ENCODE measurements at regions not wholly inside any gene's neighbourhood (a gene's known extent, or its start where the extent isn't known, plus 50 kb on each side); places are given as distances from the start of the nearest gene placed in this dataset.

DNA sequence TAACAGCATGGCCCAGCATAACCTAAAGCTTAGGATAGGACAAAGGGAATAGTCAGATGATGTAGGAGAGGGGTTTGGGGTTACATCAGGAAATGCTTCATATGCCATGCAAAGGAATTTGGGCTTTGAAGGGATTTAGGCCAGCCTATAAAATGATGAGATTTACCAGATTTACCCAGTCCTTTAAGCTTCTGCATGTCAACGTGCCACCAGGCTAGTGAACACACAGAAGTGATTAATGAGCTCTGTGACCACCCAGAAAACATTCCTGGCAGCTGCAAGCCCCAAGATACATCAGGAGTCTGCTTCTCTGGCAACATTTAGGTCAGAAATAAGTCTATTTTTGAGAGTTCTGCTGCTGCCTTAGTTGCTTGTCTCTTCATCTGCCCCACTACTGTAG is 118.3 kb downstream of the LRIG3 start:
- FAIRE-seq (no peak), DNase-seq (ENCODE audit: insufficient read length, low spot score) (no peak)

DNA sequence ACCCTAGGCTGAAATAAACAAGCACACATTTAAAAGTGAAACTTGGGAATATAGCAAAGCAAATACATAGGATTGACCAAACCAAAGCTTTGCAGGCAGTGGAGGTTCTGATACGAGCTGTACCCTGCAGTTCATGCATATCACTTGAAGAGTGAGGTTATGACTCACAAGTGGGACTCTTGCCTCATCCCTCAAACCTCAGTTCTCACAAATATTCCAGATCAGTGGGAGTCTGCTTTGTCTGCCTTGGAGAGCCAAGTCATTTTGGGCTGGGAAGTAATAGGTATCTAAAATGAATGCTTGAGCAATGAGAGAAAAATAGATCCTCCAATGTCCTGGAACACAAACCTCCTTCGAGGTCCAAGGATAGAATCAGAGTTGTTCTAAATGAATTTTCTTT is 116.4 kb downstream of the LRIG3 start:
- FAIRE-seq (no peak), DNase-seq (ENCODE audit: insufficient read length, low spot score) (peak; percentile 22)

DNA sequence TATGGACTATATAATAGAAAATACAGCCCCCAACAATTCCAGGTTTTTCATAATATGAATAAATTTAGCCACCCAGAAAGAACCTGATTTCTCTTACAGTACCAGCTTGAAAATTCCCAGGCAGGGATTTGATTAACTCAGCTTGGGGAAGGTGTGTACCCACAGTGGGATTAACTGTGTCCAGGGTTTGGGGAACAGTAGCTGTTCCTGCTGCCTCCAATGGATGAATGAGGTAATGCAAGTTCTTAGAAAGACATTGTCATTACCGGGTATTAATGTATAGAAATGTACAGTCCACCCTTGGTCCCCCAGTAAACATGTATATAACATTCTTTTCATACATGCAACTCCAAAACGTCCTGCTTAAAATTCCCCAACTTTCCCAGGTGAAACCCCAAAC is 115.6 kb downstream of the LRIG3 start:
- no peak for FAIRE-seq

DNA sequence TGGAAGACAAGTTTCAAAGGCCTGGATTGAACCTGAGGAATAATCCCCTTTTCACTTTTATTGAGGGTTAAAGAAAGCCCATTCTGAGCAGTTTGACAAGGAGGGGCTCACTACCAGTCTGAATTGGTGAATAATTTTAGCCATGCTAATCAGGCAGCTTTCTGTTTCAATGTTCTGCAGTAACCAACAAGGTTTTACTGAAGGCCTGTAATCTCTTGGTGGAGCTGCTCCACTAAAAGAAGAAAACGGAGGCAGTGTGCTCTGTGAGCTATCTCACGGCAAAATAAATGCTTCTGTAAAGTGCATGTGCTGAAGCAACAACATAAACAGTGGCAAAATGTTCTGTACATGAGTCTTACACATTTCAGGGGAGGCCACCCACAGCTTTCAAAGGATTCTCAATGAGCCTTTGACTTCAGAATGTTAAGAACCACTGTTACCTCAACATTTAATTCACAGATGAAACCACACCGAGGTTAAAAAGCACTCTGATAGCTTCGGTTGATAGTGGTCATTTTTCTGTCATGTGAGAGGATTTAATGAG is 111.2 kb downstream of the LRIG3 start:
- no peak for DNase-seq (ENCODE audit: insufficient read length, low spot score)
- FAIRE-seq: no peak

More for the DNA sequence above, 115.6 kb downstream of the LRIG3 start:
- DNase-seq (ENCODE audit: insufficient read length, low spot score): no peak

DNA sequence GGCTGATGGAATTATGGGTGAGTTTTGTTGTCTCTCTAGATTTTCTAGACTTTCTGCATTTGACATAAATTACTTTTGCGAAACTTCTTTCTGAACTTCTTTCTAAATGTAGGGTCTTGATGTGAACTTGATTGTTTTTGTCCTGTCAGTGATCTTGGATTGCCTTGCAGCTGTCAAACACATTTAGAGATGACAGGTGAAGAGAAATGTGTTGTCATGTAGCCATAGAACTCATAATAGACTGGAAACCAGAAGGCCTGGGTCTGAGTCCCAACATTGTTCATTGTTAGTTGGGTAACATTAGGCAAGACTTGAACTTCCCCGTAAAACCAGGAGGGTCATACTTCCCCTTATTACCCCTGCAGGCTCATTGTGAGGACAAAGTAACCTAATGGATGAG is 109.0 kb downstream of the LRIG3 start:
- DNase-seq (ENCODE audit: insufficient read length, low spot score) (no peak), FAIRE-seq (no peak)

DNA sequence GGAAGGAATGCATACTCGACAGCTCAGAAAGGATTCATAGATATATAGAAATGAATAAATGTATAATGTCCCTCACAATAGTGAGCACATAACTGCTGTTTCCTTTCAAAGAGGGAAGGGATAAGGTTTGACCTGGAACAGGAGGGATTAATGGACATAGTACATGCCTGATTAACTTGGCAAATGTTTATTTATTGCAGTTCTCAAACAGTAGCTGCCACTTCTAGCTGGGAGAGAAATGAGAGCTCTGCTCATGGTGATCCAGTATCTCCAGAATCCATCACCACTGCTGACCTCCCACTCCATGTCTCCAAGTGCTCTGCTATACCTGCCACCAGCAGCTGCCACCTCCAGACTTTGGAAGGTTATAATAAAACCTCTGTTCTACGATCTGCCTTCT is 108.1 kb downstream of the LRIG3 start:
- no peak for DNase-seq (ENCODE audit: insufficient read length, low spot score)
- FAIRE-seq: no peak

DNA sequence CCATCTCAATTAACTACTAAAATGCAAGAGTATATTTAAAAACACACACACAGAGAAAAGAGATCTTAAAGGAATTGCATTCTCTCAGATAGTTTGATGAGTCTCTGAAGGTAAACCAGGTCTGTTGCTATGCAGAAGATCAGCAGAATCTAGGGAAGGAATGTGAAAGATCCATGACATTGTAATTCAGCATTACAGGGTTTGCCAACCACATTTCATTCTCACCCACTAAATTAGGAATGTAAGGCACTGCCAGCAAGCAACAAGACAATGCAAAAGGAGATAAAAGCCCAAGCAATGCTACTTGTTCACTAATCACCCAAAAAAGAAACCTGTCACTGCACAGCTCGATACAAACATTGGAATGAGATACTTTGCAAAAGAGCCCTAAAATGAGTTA is 106.3 kb downstream of the LRIG3 start:
- no peak for FAIRE-seq

DNA sequence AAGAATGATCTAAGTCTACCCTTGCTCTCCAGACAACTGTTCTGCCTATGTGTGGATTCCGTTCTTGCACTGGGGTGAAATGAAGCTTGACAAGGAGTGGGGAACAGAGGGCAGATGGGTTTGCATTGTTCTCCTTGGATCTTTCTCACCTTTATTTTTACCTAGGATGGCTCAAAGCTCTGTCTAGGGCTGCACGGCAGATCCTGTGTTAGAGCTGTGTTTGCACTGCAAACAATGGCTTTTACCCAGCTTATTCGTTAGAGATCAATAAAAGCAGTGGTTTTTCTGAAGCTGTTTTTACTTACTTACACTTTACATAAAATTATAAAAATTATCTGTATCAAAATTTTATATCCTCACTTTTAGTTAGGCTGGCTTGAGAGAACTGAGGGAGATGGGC is 105.1 kb downstream of the LRIG3 start:
- DNase-seq (ENCODE audit: insufficient read length, low spot score) (no peak), FAIRE-seq (no peak)

More for the DNA sequence above, 106.3 kb downstream of the LRIG3 start:
- DNase-seq (ENCODE audit: insufficient read length, low spot score): no peak

DNA sequence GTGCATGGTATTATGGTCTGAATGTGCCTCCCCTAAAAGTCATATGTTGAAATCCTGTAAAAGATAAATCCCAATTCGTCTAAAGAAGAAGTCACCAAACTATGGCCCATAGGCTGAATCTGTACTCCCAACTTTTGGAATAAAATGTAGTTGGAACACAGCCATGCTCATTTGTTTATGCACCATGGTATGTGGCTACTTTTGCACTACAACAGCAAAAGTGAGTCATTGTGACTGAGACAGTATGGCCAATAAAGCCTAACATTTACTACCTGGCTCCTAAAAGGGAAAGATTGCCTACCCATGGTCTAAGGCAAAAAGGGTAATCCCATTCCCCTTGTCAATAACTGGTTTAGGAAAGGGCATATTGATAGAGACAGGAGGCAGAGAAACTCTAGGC is 101.8 kb downstream of the LRIG3 start:
- FAIRE-seq: no peak
- no peak for DNase-seq (ENCODE audit: insufficient read length, low spot score)

DNA sequence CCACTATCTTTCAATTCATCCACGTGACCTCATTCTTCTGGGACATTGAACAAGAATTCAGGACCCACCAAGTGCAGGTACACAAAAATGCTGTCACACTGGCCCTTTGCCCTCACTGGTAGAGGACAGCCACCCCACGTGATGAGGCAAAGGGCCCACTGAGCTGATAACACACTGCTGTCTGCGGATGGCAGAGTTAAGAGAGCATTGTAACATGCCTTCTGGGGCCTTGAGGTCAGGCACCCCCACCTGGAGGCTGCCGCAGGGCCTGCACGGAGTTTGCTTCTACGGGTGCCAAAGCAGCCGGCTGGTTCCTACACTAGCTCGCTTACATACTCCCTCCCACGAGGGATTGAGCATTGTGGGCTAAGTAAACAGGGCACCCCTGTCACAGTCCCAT is 101.0 kb downstream of the LRIG3 start:
- no peak for DNase-seq (ENCODE audit: insufficient read length, low spot score)
- no peak for FAIRE-seq

DNA sequence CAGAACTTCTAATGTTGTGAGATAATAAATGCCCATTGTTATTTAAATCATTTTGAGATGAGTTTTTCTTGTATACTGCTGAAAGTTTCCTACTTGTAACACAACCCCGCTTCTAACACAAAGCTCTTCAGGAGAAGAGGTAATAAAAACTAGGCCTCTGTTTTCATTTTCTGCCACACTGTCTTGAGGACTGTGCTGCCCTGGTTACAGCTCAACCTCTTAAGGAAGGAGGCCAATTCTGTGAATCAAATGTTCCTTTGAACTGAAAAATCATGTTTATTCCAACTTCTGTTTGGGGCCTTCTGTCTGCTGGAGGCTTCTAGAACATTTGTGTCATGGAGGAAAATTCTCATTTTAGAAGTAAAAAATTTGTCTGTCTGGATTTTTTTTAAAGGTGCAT is 100.3 kb downstream of the LRIG3 start:
- no peak for FAIRE-seq
- no peak for DNase-seq (ENCODE audit: insufficient read length, low spot score)

All from HTR-8/SVneo (cell line).